HCT116 (cell line): ENCODE measurements at regions not wholly inside any gene's neighbourhood (a gene's known extent, or its start where the extent isn't known, plus 50 kb on each side); places are given as distances from the start of the nearest gene placed in this dataset.
A peak's percentile ranks its signal among the peaks of the same experiment; 100 is the strongest.

Experiments
- ATAC-seq: fragments of 200-7000 bp; cut with Tn5 transposase; 2 replicates; pipeline ENCODE4 v1.9.1; 2020; ENCODE audit warnings: mild to moderate bottlenecking, moderate library complexity
- BruUV-seq: library from RNA; stranded (reverse); fragments of 400-500 nt; replicated peaks from 2 replicates; lab custom pipeline; 2021; lab: Mats Ljungman, UMichigan
- CTCF ChIA-PET: fragments of 300-600 bp; sonication (Branson Sonifier 250); formaldehyde crosslinking; loops from one replicate; lab custom pipeline; 2021; ENCODE audit warnings: antibody characterized with exemption; lab: Charles Lee
- POLR2A ChIA-PET: fragments of 300-600, 350-600 bp; sonication (Branson Sonifier 250); formaldehyde crosslinking; loops from one replicate; lab custom pipeline; 2021; ENCODE audit warnings: antibody characterized with exemption; lab: Charles Lee
- RAD21 ChIA-PET, 2 experiments: fragments of 300-600 bp; sonication (Branson Sonifier 250); formaldehyde crosslinking; loops; one replicate each; lab custom pipeline; 2023; ENCODE audit warnings: low total read pairs in 2 of 2; ENCODE audit not compliant: uncharacterized antibody in 2 of 2, unreplicated experiment in 2 of 2, low non-redundant PET in 1 of 2; lab: Charles Lee
- DNase-seq: peaks from one replicate; pipeline ENCODE4 v3.0.0-alpha.2; 2010; ENCODE audit warnings: low read depth, low spot score
- H2AFZ ChIP-seq: fragments of 200-600 bp; shearing (Covaris generic), sonication (generic); 2 replicates; pipeline ENCODE4 v1.6.1; 2017; ENCODE audit warnings: low read depth, mixed run types, mixed read lengths, antibody characterized with exemption, low read length; ENCODE audit not compliant: poor library complexity, severe bottlenecking
- H3K27ac ChIP-seq: 2 replicates; pipeline ENCODE4 v1.5.1; 2012; ENCODE audit warnings: low read depth, low read length
- H3K27me3 ChIP-seq: fragments of 200-600 bp; sonication (generic); 2 replicates; pipeline ENCODE4 v1.6.1; 2016; ENCODE audit warnings: mixed run types, low read length, mixed read lengths; ENCODE audit not compliant: insufficient read depth
- H3K36me3 ChIP-seq, 2 experiments: fragments of 200-500 bp in 1 of 2; fragments of 200-600 bp in 1 of 2; sonication (Bioruptor generic) in 1 of 2; sonication (generic) in 1 of 2; 2 replicates each; pipeline versions ENCODE4 v1.5.1 to v1.6.1; 2014 to 2016; ENCODE audit warnings: low read length in 2 of 2, inconsistent platforms in 1 of 2, mixed read lengths in 1 of 2, mixed run types in 1 of 2; ENCODE audit not compliant: insufficient read depth in 2 of 2, control insufficient read depth in 1 of 2
- H3K4me1 ChIP-seq, 2 experiments: fragments of 200-600 bp in 1 of 2; sonication (generic) in 1 of 2; 2 replicates each; pipeline versions ENCODE4 v1.5.1 to v1.6.1; 2012 to 2017; ENCODE audit warnings: low read length in 2 of 2, inconsistent platforms in 1 of 2, mild to moderate bottlenecking in 1 of 2, mixed read lengths in 1 of 2, mixed run types in 1 of 2, moderate library complexity in 1 of 2; ENCODE audit not compliant: insufficient read depth in 2 of 2, control insufficient read depth in 1 of 2
- H3K4me2 ChIP-seq: fragments of 200-600 bp; sonication (generic); 2 replicates; pipeline ENCODE4 v1.6.1; 2017; ENCODE audit warnings: mixed run types, low read length, mixed read lengths
- H3K4me3 ChIP-seq, 2 experiments: fragments of 200-600 bp in 1 of 2; sonication (generic) in 1 of 2; replicated peaks in 1 of 2; 2 replicates each; pipeline ENCODE4 v1.5.1; 2011 to 2016; ENCODE audit warnings: low read length in 2 of 2, control low read depth in 1 of 2, low read depth in 1 of 2, mild to moderate bottlenecking in 1 of 2, mixed read lengths in 1 of 2, mixed run types in 1 of 2
- H3K79me2 ChIP-seq: fragments of 200-600 bp; sonication (generic); 2 replicates; pipeline ENCODE4 v1.6.1; 2017; ENCODE audit warnings: mild to moderate bottlenecking, mixed run types, low read length, moderate library complexity, mixed read lengths; ENCODE audit not compliant: insufficient read depth
- H3K9ac ChIP-seq: fragments of 200-600 bp; sonication (generic); 2 replicates; pipeline ENCODE4 v1.6.1; 2016; ENCODE audit warnings: low read length, mixed read lengths
- H3K9me2 ChIP-seq: fragments of 200-600 bp; sonication (generic), shearing (Covaris generic); 2 replicates; pipeline ENCODE4 v1.6.1; 2017; ENCODE audit warnings: mixed run types, mild to moderate bottlenecking, moderate library complexity; ENCODE audit not compliant: insufficient read depth
- H3K9me3 ChIP-seq, 2 experiments: fragments of 200-500 bp in 1 of 2; fragments of 200-600 bp in 1 of 2; sonication (Bioruptor generic) in 1 of 2; sonication (generic) in 1 of 2; 2 replicates each; pipeline ENCODE4 v1.6.1; 2014 to 2017; ENCODE audit warnings: low read length in 2 of 2, mixed read lengths in 2 of 2, inconsistent platforms in 1 of 2, low read depth in 1 of 2, mild to moderate bottlenecking in 1 of 2, mixed run types in 1 of 2, moderate library complexity in 1 of 2; ENCODE audit not compliant: control insufficient read depth in 1 of 2, insufficient read depth in 1 of 2
- H4K20me1 ChIP-seq: fragments of 200-600 bp; sonication (generic), shearing (Covaris generic); 2 replicates; pipeline ENCODE4 v1.6.1; 2017; ENCODE audit warnings: mixed run types, mild to moderate bottlenecking, moderate library complexity; ENCODE audit not compliant: insufficient read depth
- ATF3 ChIP-seq: IDR thresholded peaks from 2 replicates; pipeline ENCODE4 v1.6.1; 2012
- CBX3 ChIP-seq: IDR thresholded peaks from 2 replicates; pipeline ENCODE4 v1.6.1; 2012; ENCODE audit warnings: low read depth
- CEBPB ChIP-seq: IDR thresholded peaks from 2 replicates; pipeline ENCODE4 v1.6.1; 2012; ENCODE audit warnings: low read depth
- CTCF ChIP-seq, 3 experiments: fragments of 200-600 bp in 1 of 3; sonication (generic) in 1 of 3; IDR thresholded peaks in 2 of 3; conservative IDR thresholded peaks in 1 of 3; 2 replicates each; pipeline ENCODE4 v1.5.1; 2012 to 2017; ENCODE audit warnings: low read depth in 2 of 3, low read length in 2 of 3, antibody characterized with exemption in 1 of 3, borderline replicate concordance in 1 of 3, control low read depth in 1 of 3, mild to moderate bottlenecking in 1 of 3, mixed read lengths in 1 of 3, mixed run types in 1 of 3, moderate library complexity in 1 of 3; ENCODE audit not compliant: insufficient read depth in 1 of 3
- EGR1 ChIP-seq: IDR thresholded peaks from 2 replicates; pipeline ENCODE4 v1.6.1; 2012; ENCODE audit warnings: low read depth
- ELF1 ChIP-seq: IDR thresholded peaks from 2 replicates; pipeline ENCODE4 v1.6.1; 2012; ENCODE audit warnings: low read depth, borderline replicate concordance
- EZH2phosphoT487 ChIP-seq: fragments of 200-600 bp; IDR thresholded peaks from 2 replicates; pipeline ENCODE4 v1.6.1; 2018; ENCODE audit warnings: antibody characterized with exemption, borderline replicate concordance
- FOSL1 ChIP-seq: IDR thresholded peaks from 2 replicates; pipeline ENCODE4 v1.6.1; 2012; ENCODE audit warnings: low read depth
- JUND ChIP-seq: IDR thresholded peaks from 2 replicates; pipeline ENCODE4 v1.6.1; 2012
- MAX ChIP-seq: IDR thresholded peaks from 2 replicates; pipeline ENCODE4 v1.6.1; 2012
- POLR2A ChIP-seq: IDR thresholded peaks from 2 replicates; pipeline ENCODE4 v1.7.0; 2011; ENCODE audit warnings: borderline replicate concordance; ENCODE audit not compliant: insufficient read depth, insufficient read length; ENCODE audit errors: extremely low read depth
- POLR2AphosphoS5 ChIP-seq: IDR thresholded peaks from 2 replicates; pipeline ENCODE4 v1.6.1; 2011; ENCODE audit warnings: mild to moderate bottlenecking, low read depth, low read length, moderate library complexity
- RAD21 ChIP-seq: IDR thresholded peaks from 2 replicates; pipeline ENCODE4 v1.6.1; 2012; ENCODE audit warnings: low read depth, mild to moderate bottlenecking
- REST ChIP-seq: IDR thresholded peaks from 2 replicates; pipeline ENCODE4 v1.6.1; 2012; ENCODE audit warnings: low read depth
- SIN3A ChIP-seq: IDR thresholded peaks from 2 replicates; pipeline ENCODE4 v1.6.1; 2012; ENCODE audit warnings: low read depth
- SP1 ChIP-seq: IDR thresholded peaks from 2 replicates; pipeline ENCODE4 v1.6.1; 2012; ENCODE audit warnings: low read depth
- SRF ChIP-seq: IDR thresholded peaks from 2 replicates; pipeline ENCODE4 v1.6.1; 2012; ENCODE audit warnings: low read depth
- TCF7L2 ChIP-seq: IDR thresholded peaks from 2 replicates; pipeline ENCODE4 v1.7.0; 2011; ENCODE audit warnings: borderline replicate concordance, inconsistent platforms; ENCODE audit not compliant: insufficient read depth, insufficient read length; ENCODE audit errors: extremely low read depth
- YY1 ChIP-seq: IDR thresholded peaks from 2 replicates; pipeline ENCODE4 v1.6.1; 2011; ENCODE audit warnings: low read length, low read depth, moderate library complexity, mild to moderate bottlenecking; ENCODE audit not compliant: insufficient replicate concordance; ENCODE audit errors: extremely low read depth
- ZBTB33 ChIP-seq: IDR thresholded peaks from 2 replicates; pipeline ENCODE4 v1.6.1; 2011; ENCODE audit warnings: mild to moderate bottlenecking, low read length, moderate library complexity; ENCODE audit not compliant: insufficient replicate concordance; ENCODE audit errors: extremely low read depth
- ZFX ChIP-seq: fragments of 450-650 bp; IDR thresholded peaks from 2 replicates; pipeline ENCODE4 v1.6.1; 2017
- intact Hi-C: fragments of 100-400 bp; cut with micrococcal nuclease; formaldehyde crosslinking; loops from 2 replicates; pipeline ENCODE4 v1.10.0; 2022

- POLR2A ChIA-PET = interaction anchor here (0.6 to 2.0 kb wide), 4 partner anchors 9 to 88 kb away, joined by 3 to 8 read pairs (median 6); no protein-coding TSS in a partner anchor
- BruUV-seq = no TSS peak
- TF ChIP-seq EGR1 = no peak
- TF ChIP-seq SP1 = peak; percentile 69; the same call in 1 of the 2 replicates
- no peak for TF ChIP-seq SIN3A
- peak; percentile 69 for TF ChIP-seq FOSL1
- TF ChIP-seq EZH2phosphoT487 = no peak
- TF ChIP-seq ATF3 = no peak
- peak; percentile 41; the same call in 1 of the 2 replicates for TF ChIP-seq POLR2AphosphoS5
- no peak for TF ChIP-seq TCF7L2
- no peak for TF ChIP-seq YY1
- no peak for TF ChIP-seq SRF
- peak; percentile 86 for TF ChIP-seq CBX3
- no peak for TF ChIP-seq POLR2A
- TF ChIP-seq CTCF (IDR thresholded peaks at IDR 0.05 in 2 of 3, conservative IDR thresholded peaks at IDR 0.05 in 1 of 3; ENCODE audit: borderline replicate concordance in 1 of 3, insufficient read depth in 1 of 3, low read depth in 2 of 3, low read length in 2 of 3) = no peak
- no peak for TF ChIP-seq ZBTB33
- peak; percentile 79 for TF ChIP-seq CEBPB
- no peak for TF ChIP-seq ELF1
- no peak for TF ChIP-seq ZFX
- TF ChIP-seq RAD21 = peak; percentile 17; the same call in 1 of the 2 replicates
- TF ChIP-seq MAX = no peak
- no peak for TF ChIP-seq REST
- TF ChIP-seq JUND = peak; percentile 67
These were observed 131.4 kb upstream of the ODAD2 start for GRCh38 chr10:28130267-28130666.

More at GRCh38 chr10:28130267-28130666, 131.4 kb upstream of the ODAD2 start:
- peaks cover 0 to 55% of the 10 kb centered on the region in 2 experiments; a peak in 2 of 4 replicates for H3K36me3 ChIP-seq
- peak overlapping the region; percentile 37; the same call in 1 of the 2 replicates for H3K9ac ChIP-seq
- H3K9me2 ChIP-seq = no peaks in the 10 kb centered on the region
- intact Hi-C loops = no loop called here
- RAD21 ChIA-PET = no interaction called here
- H4K20me1 ChIP-seq = no peaks in the 10 kb centered on the region
- peak overlapping the region; percentile 96 for H3K27ac ChIP-seq
- H3K4me1 ChIP-seq = peaks cover 23 to 48% of the 10 kb centered on the region in 2 experiments
- CTCF ChIA-PET = interaction anchor here (1.1 kb wide), 1 partner anchor 9 kb away, joined by 3 read pairs; no protein-coding TSS in a partner anchor
- peaks cover 3 to 16% of the 10 kb centered on the region in 2 experiments; a peak in 2 of 4 replicates for H3K9me3 ChIP-seq
- no peak for DNase-seq
- H3K4me2 ChIP-seq = peak overlapping the region; percentile 42
- H2AFZ ChIP-seq = no peak overlapping the region
- ATAC-seq = peak; percentile 58
- H3K79me2 ChIP-seq = no peaks in the 10 kb centered on the region; the same call in 1 of the 2 replicates
- 0 out of 4 replicates have a peak overlapping the region, but pooled peaks of 1 of the 2 experiments have one; percentile 1 for H3K4me3 ChIP-seq
- H3K27me3 ChIP-seq = no peaks in the 10 kb centered on the region
